Astrocyte (in vitro differentiated cells and primary cell): ENCODE measurements at regions not wholly inside any gene's neighbourhood (a gene's known extent, or its start where the extent isn't known, plus 50 kb on each side); places are given as distances from the start of the nearest gene placed in this dataset.

Experiments
- DNase-seq: peaks from one replicate; pipeline ENCODE4 v3.0.0-alpha.2; 2010; ENCODE audit warnings: low read depth
- FAIRE-seq: peaks from 2 replicates; lab custom pipeline; 2011; peaks lifted over from hg19 to GRCh38; lab: Jason Lieb, UNC
- H2AFZ ChIP-seq: 2 replicates; pipeline ENCODE4 v1.6.0; 2012; ENCODE audit warnings: low read depth, low read length, inconsistent platforms
- H3K27ac ChIP-seq: 2 replicates; pipeline ENCODE4 v1.5.1; 2011; ENCODE audit warnings: low read depth, low read length, inconsistent platforms
- H3K27me3 ChIP-seq: 2 replicates; pipeline ENCODE4 v1.6.0; 2011; ENCODE audit warnings: low read length, inconsistent platforms; ENCODE audit not compliant: insufficient read depth
- H3K36me3 ChIP-seq: 2 replicates; pipeline ENCODE4 v1.5.1; 2011; ENCODE audit warnings: low read length, inconsistent platforms; ENCODE audit not compliant: insufficient read depth
- H3K4me1 ChIP-seq: 2 replicates; pipeline ENCODE4 v1.5.1; 2011; ENCODE audit warnings: low read length, inconsistent platforms; ENCODE audit not compliant: insufficient read depth
- H3K4me2 ChIP-seq: 2 replicates; pipeline ENCODE4 v1.6.0; 2012; ENCODE audit warnings: low read length, inconsistent platforms
- H3K4me3 ChIP-seq: 2 replicates; pipeline ENCODE4 v1.5.1; 2011; ENCODE audit warnings: low read depth, mild to moderate bottlenecking, low read length, inconsistent platforms; ENCODE audit not compliant: insufficient read depth
- H3K79me2 ChIP-seq: 2 replicates; pipeline ENCODE4 v1.6.0; 2012; ENCODE audit warnings: mild to moderate bottlenecking, low read length, inconsistent platforms; ENCODE audit not compliant: insufficient read depth
- H3K9ac ChIP-seq: 2 replicates; pipeline ENCODE4 v1.6.0; 2012; ENCODE audit warnings: mild to moderate bottlenecking, low read length, inconsistent platforms
- H3K9me3 ChIP-seq: 2 replicates; pipeline ENCODE4 v1.5.1; 2012; ENCODE audit warnings: low read depth, mild to moderate bottlenecking, low read length, inconsistent platforms; ENCODE audit not compliant: insufficient read depth
- H4K20me1 ChIP-seq: 2 replicates; pipeline ENCODE4 v1.6.0; 2012; ENCODE audit warnings: low read length, inconsistent platforms; ENCODE audit not compliant: insufficient read depth
- H3K27ac Mint-ChIP-seq: one replicate; pipeline ENCODE4 v1.8.0; 2021; ENCODE audit warnings: mild to moderate bottlenecking, mixed read lengths; ENCODE audit not compliant: unreplicated experiment
- H3K27me3 Mint-ChIP-seq: one replicate; pipeline ENCODE4 v1.8.0; 2021; ENCODE audit warnings: low read depth, mixed read lengths; ENCODE audit not compliant: unreplicated experiment
- H3K36me3 Mint-ChIP-seq: one replicate; pipeline ENCODE4 v1.8.0; 2021; ENCODE audit warnings: low read depth, mixed read lengths; ENCODE audit not compliant: unreplicated experiment
- H3K4me1 Mint-ChIP-seq: one replicate; pipeline ENCODE4 v1.8.0; 2021; ENCODE audit warnings: low read depth, mixed read lengths; ENCODE audit not compliant: unreplicated experiment
- H3K4me3 Mint-ChIP-seq: one replicate; pipeline ENCODE4 v1.8.0; 2021; ENCODE audit warnings: mild to moderate bottlenecking, moderate library complexity, mixed read lengths; ENCODE audit not compliant: unreplicated experiment
- H3K9me3 Mint-ChIP-seq: one replicate; pipeline ENCODE4 v1.8.0; 2021; ENCODE audit warnings: mild to moderate bottlenecking, mixed read lengths; ENCODE audit not compliant: unreplicated experiment
- CTCF ChIP-seq: IDR thresholded peaks from 2 replicates; pipeline ENCODE4 v1.5.1; 2011; ENCODE audit warnings: low read depth, mild to moderate bottlenecking, inconsistent platforms, low read length, moderate library complexity; ENCODE audit not compliant: insufficient read depth
- EZH2 ChIP-seq: IDR thresholded peaks from 2 replicates; pipeline ENCODE4 v1.6.1; 2012; ENCODE audit warnings: mild to moderate bottlenecking, low read length, inconsistent platforms; ENCODE audit not compliant: insufficient read depth

GRCh38 chr7:91323626-91324158, 59.5 kb downstream of the FZD1 start:
- H3K4me2 ChIP-seq, result no peak overlapping the region
- no peak for TF ChIP-seq EZH2
- TF ChIP-seq CTCF, result no peak
- H3K36me3 ChIP-seq, result no peaks in the 10 kb centered on the region
- H3K4me1 ChIP-seq, result no peaks in the 10 kb centered on the region
- H3K27ac ChIP-seq, result no peak overlapping the region
- H3K27ac Mint-ChIP-seq, result no peak overlapping the region
- H3K9ac ChIP-seq, result no peak overlapping the region
- no peaks in the 10 kb centered on the region for H3K36me3 Mint-ChIP-seq
- H3K9me3 ChIP-seq, result no peaks in the 10 kb centered on the region
- no peak overlapping the region for H2AFZ ChIP-seq
- no peak overlapping the region for H3K4me3 ChIP-seq
- no peak for DNase-seq
- H4K20me1 ChIP-seq, result no peaks in the 10 kb centered on the region
- no peaks in the 10 kb centered on the region for H3K27me3 ChIP-seq
- H3K9me3 Mint-ChIP-seq, result no peaks in the 10 kb centered on the region
- no peaks in the 10 kb centered on the region for H3K79me2 ChIP-seq
- H3K4me1 Mint-ChIP-seq, result no peaks in the 10 kb centered on the region
- H3K27me3 Mint-ChIP-seq, result peaks cover 9% of the 10 kb centered on the region
- no peak for FAIRE-seq
- no peak overlapping the region for H3K4me3 Mint-ChIP-seq

- H3K27me3 Mint-ChIP-seq, result peaks cover 9% of the 10 kb centered on the region
Observed at GRCh38 chr7:91324663-91325062, 60.4 kb downstream of the FZD1 start.

More at GRCh38 chr7:91324663-91325062, 60.4 kb downstream of the FZD1 start:
- H3K4me1 Mint-ChIP-seq, result no peaks in the 10 kb centered on the region
- no peaks in the 10 kb centered on the region for H3K36me3 ChIP-seq
- FAIRE-seq (no peak), DNase-seq (no peak)
- H3K9me3 ChIP-seq, result no peaks in the 10 kb centered on the region
- no peaks in the 10 kb centered on the region for H3K36me3 Mint-ChIP-seq
- H3K4me3 ChIP-seq, result no peak overlapping the region
- no peak overlapping the region for H3K9ac ChIP-seq
- H3K4me1 ChIP-seq, result no peaks in the 10 kb centered on the region
- no peaks in the 10 kb centered on the region for H3K9me3 Mint-ChIP-seq
- H3K4me3 Mint-ChIP-seq, result no peak overlapping the region
- TF ChIP-seq CTCF, result no peak
- no peak for TF ChIP-seq EZH2
- H3K27ac ChIP-seq, result no peak overlapping the region
- no peaks in the 10 kb centered on the region for H3K79me2 ChIP-seq
- no peak overlapping the region for H3K4me2 ChIP-seq
- no peaks in the 10 kb centered on the region for H4K20me1 ChIP-seq
- H2AFZ ChIP-seq, result no peak overlapping the region
- H3K27me3 ChIP-seq, result no peaks in the 10 kb centered on the region
- H3K27ac Mint-ChIP-seq, result no peak overlapping the region
